ENCODE measurements at regions not wholly inside any gene's neighbourhood (a gene's known extent, or its start where the extent isn't known, plus 50 kb on each side); places are given as distances from the start of the nearest gene placed in this dataset.

DNA sequence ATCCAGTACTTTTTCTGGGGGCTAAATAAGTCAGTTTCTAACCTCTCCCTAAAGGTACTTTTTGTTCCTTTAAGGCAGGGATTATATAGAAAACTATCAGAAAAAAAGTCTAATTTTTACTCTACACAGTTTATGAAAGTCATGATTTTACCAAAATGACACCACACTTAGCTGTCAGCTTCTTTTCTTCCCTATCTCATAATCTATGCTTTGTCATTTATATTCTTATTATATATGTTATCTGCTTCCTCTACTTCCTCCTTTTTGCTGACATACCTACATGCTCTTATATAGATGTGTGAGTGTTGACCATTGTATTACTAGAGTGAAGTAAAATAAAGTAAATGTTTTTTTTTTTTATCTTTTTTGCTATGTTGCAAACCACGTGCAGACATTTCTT, 203.9 kb upstream of the CHRM2 start:
- no peak for DNase-seq

DNA sequence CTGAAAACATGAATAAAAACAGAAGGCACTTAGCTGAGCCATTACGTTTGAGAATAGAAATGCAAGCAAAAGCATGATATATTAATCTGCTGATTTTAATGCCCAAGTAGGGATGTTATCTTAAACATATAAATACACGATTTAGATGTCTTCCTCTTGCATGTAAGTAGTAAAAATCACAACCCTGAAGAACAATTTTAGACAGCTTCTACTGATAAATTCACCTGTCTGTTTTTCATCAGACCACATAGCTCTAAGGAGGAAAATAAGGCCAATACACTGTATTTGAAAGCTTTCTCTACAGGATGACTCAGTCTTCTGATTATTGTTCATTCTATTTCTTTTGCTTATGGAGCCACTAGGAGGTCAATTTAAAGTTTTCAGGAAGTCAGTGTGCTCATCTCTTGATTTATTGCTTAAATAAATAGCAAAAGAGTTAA, 210.9 kb upstream of the CHRM2 start:
- no peak for DNase-seq

DNA sequence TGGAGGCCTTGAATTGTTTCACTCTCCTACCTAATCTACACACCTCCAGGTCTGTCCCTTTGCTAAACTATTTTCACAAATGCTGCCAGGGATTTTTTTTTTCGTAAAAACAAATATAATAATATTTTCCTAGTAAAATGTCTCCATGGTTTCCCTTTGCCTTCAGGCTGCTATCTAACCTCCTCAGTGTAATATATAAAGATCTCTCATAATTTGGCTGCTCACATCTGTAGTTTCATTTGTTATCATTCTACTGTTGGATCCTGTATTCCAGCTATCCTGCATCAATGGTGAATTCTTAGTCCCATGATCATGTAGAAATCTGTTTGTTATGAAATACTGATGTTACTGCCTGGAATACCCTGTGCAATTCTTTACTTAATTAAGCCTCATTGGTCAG, 211.9 kb upstream of the CHRM2 start:
- no peak for DNase-seq

GRCh38 chr7:136655414-136655813, 213.0 kb upstream of the CHRM2 start:
- DNase-seq = no peak

GRCh38 chr7:136654406-136654805, 214.0 kb upstream of the CHRM2 start:
- no peak for DNase-seq

DNA sequence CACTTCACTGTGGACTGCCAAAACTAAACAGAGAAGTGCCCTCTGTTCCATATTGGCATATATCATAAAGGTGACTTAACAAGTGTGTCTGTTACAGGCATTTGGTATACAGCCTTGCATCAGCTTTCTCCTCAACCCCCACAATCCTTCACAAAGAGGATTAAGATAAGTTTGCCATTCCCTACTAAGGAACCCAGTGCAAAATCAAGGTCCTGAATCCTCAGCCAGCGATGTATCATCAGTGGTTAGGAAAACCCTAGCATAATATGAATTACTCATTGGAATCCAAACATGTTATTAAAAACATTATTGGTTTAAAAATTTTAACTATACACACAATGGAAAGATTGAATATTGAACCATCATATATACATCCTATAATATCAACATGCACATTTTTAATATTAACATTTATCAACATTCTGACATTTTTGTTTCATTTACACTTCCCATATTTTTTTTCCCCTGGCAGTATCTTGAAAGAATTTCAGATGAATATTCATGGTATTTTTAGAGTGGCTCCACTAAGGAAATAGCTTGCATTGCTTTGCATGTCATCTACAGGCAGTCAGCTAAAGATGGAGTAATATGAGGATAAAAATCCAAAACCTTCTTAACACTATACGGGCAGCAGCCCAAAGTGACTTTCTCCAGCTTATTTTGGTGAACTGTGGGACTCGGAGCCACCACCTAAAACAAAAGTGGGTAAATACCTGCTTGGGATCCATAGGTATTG, 215.6 kb upstream of the CHRM2 start:
- no peak for DNase-seq

DNA sequence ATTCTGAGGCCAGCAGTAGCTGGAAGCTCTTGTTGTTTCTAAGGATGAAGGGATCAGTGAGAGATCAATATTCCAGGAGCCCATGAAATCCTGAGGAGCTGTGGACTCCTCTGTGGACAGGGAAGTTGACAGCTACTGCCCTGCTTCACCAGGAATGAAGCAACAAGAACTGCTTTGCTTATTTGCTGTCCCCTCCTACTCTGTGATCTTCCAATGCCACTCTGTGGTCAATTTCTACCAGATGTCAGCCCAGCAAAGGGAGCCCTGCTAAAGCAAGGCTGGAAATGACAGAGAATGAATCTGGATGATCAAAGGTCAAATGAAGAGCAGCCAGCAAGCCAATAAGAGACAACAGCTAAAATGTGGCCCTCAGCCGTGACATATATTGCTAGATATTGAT, 227.5 kb upstream of the CHRM2 start:
- peak in 1 of 2 experiments; percentile 14 for DNase-seq

DNA sequence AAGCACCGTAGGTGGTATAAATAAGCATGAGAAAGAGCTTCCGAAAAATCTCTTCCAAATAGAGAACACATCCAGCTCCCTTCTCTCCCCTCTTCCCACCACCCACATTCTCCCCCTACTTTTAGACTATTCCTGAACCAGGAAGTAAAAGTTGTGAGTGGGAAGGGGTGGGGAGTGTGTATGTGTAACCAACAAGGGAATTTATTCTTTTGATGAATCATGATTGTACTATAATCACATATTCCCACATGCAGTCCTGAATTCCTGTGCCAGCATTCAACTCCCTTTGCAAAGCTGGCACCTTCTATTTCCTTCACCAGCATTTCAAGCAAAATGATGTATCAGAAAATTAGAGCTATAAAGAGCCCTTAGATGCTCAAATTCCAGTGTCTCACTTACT, 230.6 kb upstream of the CHRM2 start:
- DNase-seq = no peak

DNA sequence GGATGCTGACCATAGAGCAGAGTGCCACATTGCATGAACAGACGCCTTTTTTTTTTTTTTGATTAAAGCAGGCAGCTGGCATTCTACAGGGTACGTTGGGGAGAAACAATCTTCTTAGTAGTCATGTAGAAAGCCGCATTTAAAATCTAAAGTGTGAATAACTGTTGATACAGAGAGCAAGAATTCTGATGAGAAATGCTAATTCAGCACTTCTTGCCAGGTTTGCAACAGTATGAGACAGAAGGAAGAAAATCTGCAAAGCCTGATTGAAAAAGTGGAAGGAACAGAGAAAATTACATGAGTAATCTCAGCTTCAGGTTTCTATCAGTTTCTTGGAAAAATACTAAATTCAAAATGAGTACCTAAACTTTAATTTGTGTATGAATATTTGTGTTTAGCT, 232.7 kb upstream of the CHRM2 start:
- DNase-seq = no peak

DNA sequence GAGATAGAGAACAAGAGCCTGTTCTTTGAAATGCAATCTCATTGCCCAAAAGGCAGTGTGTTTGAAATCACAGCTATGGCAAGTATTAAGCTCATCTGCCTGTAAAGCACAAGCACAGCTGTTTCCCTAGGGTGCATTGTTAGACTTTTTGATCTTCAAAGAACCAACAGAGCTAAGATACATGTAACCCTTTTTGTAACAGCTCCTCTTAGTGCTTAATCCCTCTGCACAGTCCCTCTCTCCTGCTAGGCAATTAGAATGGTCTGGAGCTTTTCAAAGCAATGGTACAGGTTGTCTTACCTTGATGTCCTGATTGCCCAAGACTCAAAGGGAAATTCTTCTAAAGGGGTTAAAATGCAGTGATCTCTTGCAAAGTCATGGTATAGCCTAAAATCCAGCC, 249.6 kb upstream of the CHRM2 start:
- no peak for DNase-seq

GRCh38 chr7:136617176-136617575, 251.3 kb upstream of the CHRM2 start:
- DNase-seq = no peak

DNA sequence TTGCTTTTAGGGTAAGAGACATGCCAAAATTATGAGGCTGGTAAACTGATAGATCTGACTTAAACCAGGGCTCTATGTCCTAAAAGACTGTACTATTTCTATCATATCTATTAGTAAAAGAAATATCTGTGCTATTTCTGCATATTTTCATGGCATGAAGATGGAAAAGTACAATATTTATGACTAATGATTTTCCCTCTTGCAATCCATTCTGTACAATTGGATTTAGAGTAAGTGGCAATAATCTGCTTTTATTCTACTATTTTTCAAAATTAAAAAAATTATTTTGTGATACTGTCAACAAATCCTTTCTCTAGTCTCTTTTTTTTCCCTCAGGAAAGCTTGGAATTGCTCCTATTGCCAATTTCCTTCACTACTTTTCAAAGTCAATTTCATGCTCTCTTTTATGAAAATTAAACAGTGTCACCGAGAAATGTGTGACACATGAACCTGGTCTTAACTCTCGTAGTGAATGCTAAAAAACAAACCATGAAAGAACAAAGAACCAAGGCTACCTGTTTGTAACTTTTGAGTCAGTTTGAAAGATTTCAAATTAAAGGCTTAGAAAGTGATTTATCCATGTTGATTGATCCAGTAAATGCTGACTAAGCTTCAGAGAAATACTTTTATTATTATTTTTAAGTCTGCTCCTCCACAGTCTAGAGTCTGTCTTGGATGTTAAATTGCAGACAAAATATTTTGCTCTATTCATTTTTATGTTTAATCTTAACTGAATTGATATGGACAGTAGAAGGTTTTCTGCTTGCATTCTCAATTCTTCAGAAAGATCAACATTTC, 262.7 kb upstream of the CHRM2 start:
- DNase-seq = no peak

DNA sequence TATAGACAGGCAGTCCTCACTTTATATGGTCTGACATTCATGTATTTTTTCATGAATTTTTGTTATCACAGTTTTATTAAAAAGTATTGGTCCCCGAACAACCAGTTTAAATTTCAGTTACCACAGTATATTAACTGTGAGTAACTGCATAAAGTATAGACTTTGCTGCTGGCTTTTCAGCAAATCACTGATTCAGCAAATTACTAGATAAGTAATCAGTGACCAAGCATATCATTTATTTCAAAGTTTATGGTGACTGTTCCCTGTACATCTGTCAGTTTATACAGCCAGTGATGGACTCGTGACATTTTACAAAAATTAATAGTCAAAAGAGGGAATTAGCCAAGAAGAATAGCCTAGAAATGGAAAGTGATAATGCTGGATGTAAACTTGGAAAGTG, 266.7 kb upstream of the CHRM2 start:
- DNase-seq = no peak

GRCh38 chr7:136600475-136600874, 268.0 kb upstream of the CHRM2 start:
- DNase-seq = no peak

GRCh38 chr7:136594739-136595144, 273.7 kb upstream of the CHRM2 start:
- no peak for DNase-seq

GRCh38 chr7:136588216-136588615, 280.2 kb upstream of the CHRM2 start:
- no peak for DNase-seq

DNA sequence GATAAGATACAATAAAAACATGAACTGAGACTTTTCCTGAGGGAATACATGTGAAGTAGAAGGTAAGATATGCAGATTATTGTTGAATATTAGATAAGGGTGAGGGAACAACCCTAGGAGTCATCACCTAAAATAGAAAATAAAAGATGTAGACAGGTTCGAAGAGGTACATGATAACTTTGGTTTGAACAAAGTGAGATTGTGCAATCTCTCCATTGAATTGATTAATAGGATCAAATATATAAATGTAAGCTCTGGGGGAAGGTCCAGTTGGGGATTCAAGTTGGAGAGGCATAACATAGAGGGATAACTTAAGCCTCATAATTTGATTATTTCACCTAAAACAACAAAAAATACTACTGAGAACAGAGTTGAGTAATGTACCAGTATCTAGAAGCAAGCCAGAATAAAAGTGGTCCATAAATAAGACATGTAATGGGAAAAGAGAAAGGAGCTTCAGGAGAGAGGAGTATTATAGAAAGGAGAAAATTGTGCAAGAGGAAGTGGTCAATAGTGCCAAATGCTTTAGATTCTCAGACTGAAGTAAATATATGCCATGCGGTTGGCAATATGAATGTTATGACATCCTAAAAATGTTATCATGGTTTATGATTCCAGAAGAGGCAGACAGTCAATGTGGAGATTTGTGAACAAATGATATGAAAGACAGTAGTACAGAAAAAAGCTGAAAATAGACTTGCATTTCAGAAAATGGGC, 282.3 kb upstream of the CHRM2 start:
- DNase-seq = no peak

DNA sequence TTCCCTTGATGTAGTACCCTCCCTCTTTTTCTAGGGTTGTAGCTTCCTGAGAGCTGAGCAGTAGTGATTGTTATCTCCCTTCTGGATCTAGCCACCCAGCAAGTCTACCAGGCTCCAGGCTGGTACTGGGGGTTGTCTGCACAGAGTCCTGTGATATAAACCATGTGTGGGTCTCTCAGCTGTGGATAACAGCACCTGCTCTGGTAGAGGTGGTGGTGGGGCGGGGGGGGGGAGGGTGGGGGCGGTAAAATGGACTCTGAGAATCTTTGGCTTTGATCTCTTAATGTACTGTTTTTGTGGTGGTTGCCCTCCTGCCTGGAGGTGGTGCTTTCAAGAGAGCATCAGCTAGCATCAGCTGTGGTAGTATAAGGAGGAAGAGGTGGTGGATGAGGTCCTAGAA, 302.0 kb upstream of the CHRM2 start:
- DNase-seq = no peak

- peak; percentile 40 to 85 for DNase-seq
Observed at GRCh38 chr7:136555933-136556332, 312.5 kb upstream of the CHRM2 start.

DNA sequence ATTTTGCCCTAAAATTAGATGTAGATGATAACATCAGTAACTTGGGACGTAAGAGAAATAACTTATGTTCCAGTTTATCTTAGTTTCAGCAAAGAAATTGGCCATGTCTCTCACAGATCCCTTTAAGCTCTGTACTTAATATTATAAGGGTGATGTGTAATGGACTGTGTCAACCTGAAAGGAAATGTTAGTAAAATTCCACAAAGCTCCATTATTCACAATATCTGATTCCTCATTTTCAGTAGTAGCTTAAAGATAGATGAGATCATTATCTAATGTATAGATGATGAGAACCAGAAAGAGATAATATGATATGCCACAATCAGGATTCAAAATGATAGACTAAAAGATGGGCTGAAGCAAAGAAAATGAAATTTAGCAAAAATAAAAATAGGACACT, 316.8 kb upstream of the CHRM2 start:
- no peak for DNase-seq

GRCh38 chr7:136549756-136550155, 318.7 kb upstream of the CHRM2 start:
- DNase-seq = no peak

DNA sequence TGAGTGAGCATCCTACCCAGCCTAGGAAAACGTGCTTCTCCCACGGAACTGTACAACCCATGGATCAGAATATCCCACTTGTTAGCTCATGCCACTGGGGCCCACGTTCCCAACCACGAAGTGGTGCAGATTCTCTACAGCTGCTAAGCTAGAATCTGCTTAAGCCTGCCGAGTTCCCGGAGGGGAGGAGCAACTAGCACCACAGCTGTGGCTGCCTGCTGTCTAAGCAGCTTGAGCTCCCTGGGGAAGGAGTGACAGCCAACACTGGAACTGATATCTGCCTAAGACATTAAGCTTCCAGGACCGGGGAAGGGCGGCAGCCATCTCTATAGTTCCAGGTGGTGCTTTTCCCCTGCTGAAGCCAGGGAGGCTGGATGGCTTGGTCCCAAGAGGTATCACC, 334.7 kb upstream of the CHRM2 start:
- peak; percentile 96 to 98 for DNase-seq

- DNase-seq = no peak
Observed at GRCh38 chr7:136530831-136531230, 337.6 kb upstream of the CHRM2 start.

DNA sequence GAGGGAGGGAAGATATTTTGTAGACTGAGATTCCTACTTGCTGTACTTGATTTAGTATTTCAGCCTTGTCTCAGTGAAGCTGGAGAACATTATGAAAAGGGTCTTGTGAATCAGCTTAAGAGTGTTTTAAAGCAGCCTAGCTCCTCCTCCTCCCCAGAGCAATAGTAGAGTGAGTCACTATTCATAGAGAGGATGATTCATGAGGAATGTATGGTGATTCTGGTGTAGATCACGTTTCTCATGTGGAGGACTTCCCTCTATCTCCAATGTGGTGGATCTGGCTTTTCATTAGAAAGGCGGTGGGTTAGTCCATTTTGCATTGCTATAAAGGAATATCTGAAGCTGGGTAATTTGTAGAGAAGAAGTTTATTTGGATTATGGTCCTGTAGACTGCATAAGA, 340.1 kb upstream of the CHRM2 start:
- no peak for DNase-seq

All from NCI-H524 (cell line).